Glutamatergic neuron (in vitro differentiated cells): ENCODE measurements at regions not wholly inside any gene's neighbourhood (a gene's known extent, or its start where the extent isn't known, plus 50 kb on each side); places are given as distances from the start of the nearest gene placed in this dataset.

Experiments
- DNase-seq: peaks from one replicate; pipeline ENCODE4 v3.0.0; 2022
- H3K27ac Mint-ChIP-seq: one replicate; pipeline ENCODE4 v1.8.0; 2020; ENCODE audit warnings: mild to moderate bottlenecking, mixed read lengths, inconsistent platforms; ENCODE audit not compliant: unreplicated experiment
- H3K27me3 Mint-ChIP-seq: one replicate; pipeline ENCODE4 v1.8.0; 2020; ENCODE audit warnings: mild to moderate bottlenecking, moderate library complexity, mixed read lengths, inconsistent platforms; ENCODE audit not compliant: unreplicated experiment
- H3K36me3 Mint-ChIP-seq: one replicate; pipeline ENCODE4 v1.8.0; 2020; ENCODE audit warnings: mild to moderate bottlenecking, mixed read lengths, inconsistent platforms; ENCODE audit not compliant: unreplicated experiment
- H3K4me1 Mint-ChIP-seq: one replicate; pipeline ENCODE4 v1.8.0; 2020; ENCODE audit warnings: mild to moderate bottlenecking, low read depth, mixed read lengths, inconsistent platforms; ENCODE audit not compliant: unreplicated experiment
- H3K4me3 Mint-ChIP-seq: one replicate; pipeline ENCODE4 v1.8.0; 2020; ENCODE audit warnings: mild to moderate bottlenecking, mixed read lengths, inconsistent platforms; ENCODE audit not compliant: unreplicated experiment
- H3K9me3 Mint-ChIP-seq: one replicate; pipeline ENCODE4 v1.8.0; 2020; ENCODE audit warnings: mild to moderate bottlenecking, moderate library complexity, mixed read lengths, inconsistent platforms; ENCODE audit not compliant: unreplicated experiment
- TF ChIP-seq, protein P1 (sequence below): fragments of 200-600 bp; sonication (generic); IDR thresholded peaks from one replicate; pipeline ENCODE4 v1.5.0; 2021; ENCODE audit not compliant: partially characterized antibody, unreplicated experiment

- Mint-ChIP-seq H3K4me1 (no peaks in the 10 kb centered on the region), H3K9me3 (no peaks in the 10 kb centered on the region), H3K36me3 (no peaks in the 10 kb centered on the region), H3K27ac (no peak overlapping the region), H3K4me3 (no peak overlapping the region), H3K27me3 (no peaks in the 10 kb centered on the region)
- DNase-seq, result no peak
- TF ChIP-seq, protein P1, sequence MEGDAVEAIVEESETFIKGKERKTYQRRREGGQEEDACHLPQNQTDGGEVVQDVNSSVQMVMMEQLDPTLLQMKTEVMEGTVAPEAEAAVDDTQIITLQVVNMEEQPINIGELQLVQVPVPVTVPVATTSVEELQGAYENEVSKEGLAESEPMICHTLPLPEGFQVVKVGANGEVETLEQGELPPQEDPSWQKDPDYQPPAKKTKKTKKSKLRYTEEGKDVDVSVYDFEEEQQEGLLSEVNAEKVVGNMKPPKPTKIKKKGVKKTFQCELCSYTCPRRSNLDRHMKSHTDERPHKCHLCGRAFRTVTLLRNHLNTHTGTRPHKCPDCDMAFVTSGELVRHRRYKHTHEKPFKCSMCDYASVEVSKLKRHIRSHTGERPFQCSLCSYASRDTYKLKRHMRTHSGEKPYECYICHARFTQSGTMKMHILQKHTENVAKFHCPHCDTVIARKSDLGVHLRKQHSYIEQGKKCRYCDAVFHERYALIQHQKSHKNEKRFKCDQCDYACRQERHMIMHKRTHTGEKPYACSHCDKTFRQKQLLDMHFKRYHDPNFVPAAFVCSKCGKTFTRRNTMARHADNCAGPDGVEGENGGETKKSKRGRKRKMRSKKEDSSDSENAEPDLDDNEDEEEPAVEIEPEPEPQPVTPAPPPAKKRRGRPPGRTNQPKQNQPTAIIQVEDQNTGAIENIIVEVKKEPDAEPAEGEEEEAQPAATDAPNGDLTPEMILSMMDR, result no peak
These were observed 334.3 kb downstream of the FIGN start for GRCh38 chr2:163401481-163401880.

- H3K27ac Mint-ChIP-seq, result no peak overlapping the region
- TF ChIP-seq, protein P1, result no peak
- no peak overlapping the region for H3K4me3 Mint-ChIP-seq
- DNase-seq, result no peak
- H3K9me3 Mint-ChIP-seq, result no peaks in the 10 kb centered on the region
- no peaks in the 10 kb centered on the region for H3K4me1 Mint-ChIP-seq
- H3K27me3 Mint-ChIP-seq, result no peaks in the 10 kb centered on the region
- H3K36me3 Mint-ChIP-seq, result no peaks in the 10 kb centered on the region
These were observed 338.4 kb downstream of the FIGN start for GRCh38 chr2:163397451-163397850.

DNA sequence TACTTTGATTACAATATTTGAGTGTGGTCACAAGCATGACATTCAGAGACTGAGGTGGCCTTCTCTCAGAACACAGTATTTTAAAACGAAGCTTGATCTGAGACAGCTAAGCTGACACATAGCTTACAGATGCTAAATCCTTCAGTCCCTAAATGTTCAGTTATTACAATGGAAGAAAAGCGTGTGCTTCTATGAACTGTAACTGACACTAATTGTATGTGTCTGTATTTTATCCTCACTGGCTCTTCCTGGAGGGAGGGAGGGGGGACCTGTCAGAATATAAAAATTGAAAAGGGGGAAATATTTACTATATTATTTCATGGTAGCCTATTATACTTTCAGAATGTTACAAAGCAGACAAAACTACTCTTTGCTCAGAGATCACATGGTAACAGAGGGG is 340.2 kb downstream of the FIGN start:
- H3K36me3 Mint-ChIP-seq, result no peaks in the 10 kb centered on the region
- TF ChIP-seq, protein P1, result no peak
- DNase-seq, result no peak
- H3K9me3 Mint-ChIP-seq, result no peaks in the 10 kb centered on the region
- no peak overlapping the region for H3K4me3 Mint-ChIP-seq
- no peaks in the 10 kb centered on the region for H3K27me3 Mint-ChIP-seq
- H3K27ac Mint-ChIP-seq, result no peak overlapping the region
- H3K4me1 Mint-ChIP-seq, result no peaks in the 10 kb centered on the region

DNA sequence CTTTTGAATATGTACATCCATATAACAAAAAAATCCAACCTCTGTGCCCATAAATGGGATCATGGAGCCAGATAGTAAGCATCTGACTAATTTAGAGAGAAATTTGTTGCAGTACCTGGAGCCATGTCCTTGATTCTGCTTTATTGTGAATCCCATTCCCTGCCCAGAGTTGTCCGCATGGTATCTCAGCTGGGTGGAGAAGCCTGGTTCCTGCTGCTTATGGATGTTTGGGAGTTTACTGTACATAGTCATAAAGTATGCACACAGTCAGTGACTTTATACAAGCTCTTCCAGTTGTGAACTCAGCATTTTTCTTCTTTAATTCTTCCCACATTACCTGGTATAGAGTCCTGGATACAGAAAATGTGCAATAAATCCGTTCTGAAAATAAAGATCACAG is 346.0 kb downstream of the FIGN start:
- DNase-seq, result no peak
- Mint-ChIP-seq H3K36me3 (no peaks in the 10 kb centered on the region), H3K27ac (no peak overlapping the region), H3K4me1 (no peaks in the 10 kb centered on the region), H3K27me3 (no peaks in the 10 kb centered on the region), H3K9me3 (no peaks in the 10 kb centered on the region), H3K4me3 (no peak overlapping the region)
- TF ChIP-seq, protein P1, result no peak

DNA sequence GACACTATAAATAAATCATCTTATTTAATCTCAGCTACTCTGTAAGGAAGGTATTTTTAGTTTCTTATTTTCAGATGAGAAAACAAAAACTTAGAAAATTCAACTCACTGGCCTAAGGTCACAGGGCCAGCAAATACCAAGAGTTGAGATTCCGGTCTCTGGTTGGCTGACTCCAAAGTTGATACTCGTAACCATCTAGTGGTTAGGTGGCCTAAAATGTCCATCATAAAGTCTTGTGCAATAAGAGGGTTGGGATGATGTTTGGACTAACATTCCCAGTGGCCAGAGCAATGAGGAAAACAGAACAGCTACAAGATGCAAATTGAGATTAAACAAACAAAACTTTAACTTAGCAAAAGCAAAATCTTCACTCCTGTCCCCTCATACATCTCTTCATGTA is 360.3 kb downstream of the FIGN start:
- no peaks in the 10 kb centered on the region for H3K27me3 Mint-ChIP-seq
- H3K9me3 Mint-ChIP-seq, result no peaks in the 10 kb centered on the region
- no peaks in the 10 kb centered on the region for H3K36me3 Mint-ChIP-seq
- DNase-seq, result no peak
- H3K4me3 Mint-ChIP-seq, result no peak overlapping the region
- TF ChIP-seq, protein P1, result no peak
- no peaks in the 10 kb centered on the region for H3K4me1 Mint-ChIP-seq
- no peak overlapping the region for H3K27ac Mint-ChIP-seq
